GM11168 (cell line): ENCODE measurements at regions not wholly inside any gene's neighbourhood (a gene's known extent, or its start where the extent isn't known, plus 50 kb on each side); places are given as distances from the start of the nearest gene placed in this dataset.

Experiments
- in situ Hi-C: fragments of 300-500 bp; cut with MboI; formaldehyde crosslinking; loops from one replicate; pipeline ENCODE4 v1.12.0; 2022; ENCODE audit warnings: low sequenced_read_pairs; ENCODE audit not compliant: unreplicated experiment

- in situ Hi-C loops, result no loop called here
Observed at GRCh38 chr6:139625998-139626975, 251.8 kb upstream of the CITED2 start.

GRCh38 chr6:139625081-139625939 lies 250.9 kb upstream of the CITED2 start:
- in situ Hi-C loops, result no loop called here

GRCh38 chr6:139623372-139623771 lies 248.9 kb upstream of the CITED2 start:
- in situ Hi-C loops, result no loop called here

GRCh38 chr6:139613496-139613895 lies 239.0 kb upstream of the CITED2 start:
- in situ Hi-C loops, result no loop called here

GRCh38 chr6:139612135-139612465 lies 237.7 kb upstream of the CITED2 start:
- in situ Hi-C loops, result no loop called here

- in situ Hi-C loops, result no loop called here
Observed at GRCh38 chr6:139611327-139612134, 237.1 kb upstream of the CITED2 start.

GRCh38 chr6:139608466-139609261 lies 234.2 kb upstream of the CITED2 start:
- in situ Hi-C loops, result no loop called here

- in situ Hi-C loops, result no loop called here
Observed at GRCh38 chr6:139605350-139605749, 230.9 kb upstream of the CITED2 start.

GRCh38 chr6:139603581-139603980 lies 229.1 kb upstream of the CITED2 start:
- in situ Hi-C loops, result no loop called here

GRCh38 chr6:139602577-139602976 lies 228.1 kb upstream of the CITED2 start:
- in situ Hi-C loops, result no loop called here

- in situ Hi-C loops, result no loop called here
Observed at GRCh38 chr6:139600919-139601475, 226.5 kb upstream of the CITED2 start.

GRCh38 chr6:139600343-139600742 lies 225.9 kb upstream of the CITED2 start:
- in situ Hi-C loops, result no loop called here

- in situ Hi-C loops, result no loop called here
Observed at GRCh38 chr6:139597771-139598755, 223.6 kb upstream of the CITED2 start.

- in situ Hi-C loops, result no loop called here
Observed at GRCh38 chr6:139597087-139597763, 222.8 kb upstream of the CITED2 start.

GRCh38 chr6:139595183-139595582 lies 220.7 kb upstream of the CITED2 start:
- in situ Hi-C loops, result no loop called here

GRCh38 chr6:139594333-139594965 lies 220.0 kb upstream of the CITED2 start:
- in situ Hi-C loops, result no loop called here

- in situ Hi-C loops, result no loop called here
Observed at GRCh38 chr6:139593081-139593480, 218.6 kb upstream of the CITED2 start.
